Spleen (tissue), 7 donors: ENCODE measurements at regions not wholly inside any gene's neighbourhood (a gene's known extent, or its start where the extent isn't known, plus 50 kb on each side); places are given as distances from the start of the nearest gene placed in this dataset.

ENCODE experiments used
- POLR2A ChIP-seq, 3 donors: fragments of 450-650 bp; IDR thresholded peaks; one replicate each; pipeline ENCODE4 v1.5.1; 2017; ENCODE audit warnings: antibody characterized with exemption in 3 of 3, mild to moderate bottlenecking in 1 of 3
- POLR2AphosphoS5 ChIP-seq, 3 donors: sonication (generic); formaldehyde crosslinking; IDR thresholded peaks; one replicate each; pipeline ENCODE4 v1.5.1; 2017; ENCODE audit warnings: antibody characterized with exemption in 3 of 3
- TF ChIP-seq, protein P1 (sequence below), 11 experiments: fragments of 200-600 bp in 7 of 11; fragments of 450-650 bp in 4 of 11; sonication (generic) in 4 of 11; IDR thresholded peaks in 8 of 11; conservative IDR thresholded peaks in 3 of 11; 1 replicate in 7 of 11; 2 replicates in 4 of 11; pipeline versions ENCODE4 v1.4.0 to v1.8.0; 2016 to 2021; ENCODE audit warnings: antibody characterized with exemption in 11 of 11, inconsistent platforms in 4 of 11, mild to moderate bottlenecking in 1 of 11
- donor health status: DM: no; HTN: no; CAD: no; lungs with moderate emphysema.
- donor health status: DM: no; HTN: no; CAD: no.
- donor health status: DM: no; HTN: no; CAD: no.

DNA sequence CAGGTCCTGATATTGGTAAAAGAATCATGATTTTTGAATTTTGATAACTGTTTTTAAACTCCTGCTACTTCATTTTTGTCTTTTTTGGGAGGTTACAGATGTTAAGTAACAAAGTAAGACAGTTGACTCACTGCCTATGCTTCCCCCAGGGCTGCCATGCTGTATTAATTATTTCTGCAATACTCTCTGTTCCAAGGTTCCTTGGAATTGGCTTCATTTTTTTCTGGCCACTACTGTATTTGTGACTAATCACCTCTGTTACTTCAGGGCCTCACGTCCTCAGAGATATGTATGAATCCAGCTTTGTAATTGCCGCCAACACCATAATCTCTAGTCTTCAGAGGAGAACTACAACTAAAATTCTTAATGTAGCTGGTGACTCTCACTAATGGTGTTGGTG, 1729.3 kb downstream of the C4orf33 start:
- TF ChIP-seq POLR2AphosphoS5 (IDR thresholded peaks at IDR 0.05) (no peak), POLR2A (IDR thresholded peaks at IDR 0.05) (no peak)
- TF ChIP-seq, protein P1, sequence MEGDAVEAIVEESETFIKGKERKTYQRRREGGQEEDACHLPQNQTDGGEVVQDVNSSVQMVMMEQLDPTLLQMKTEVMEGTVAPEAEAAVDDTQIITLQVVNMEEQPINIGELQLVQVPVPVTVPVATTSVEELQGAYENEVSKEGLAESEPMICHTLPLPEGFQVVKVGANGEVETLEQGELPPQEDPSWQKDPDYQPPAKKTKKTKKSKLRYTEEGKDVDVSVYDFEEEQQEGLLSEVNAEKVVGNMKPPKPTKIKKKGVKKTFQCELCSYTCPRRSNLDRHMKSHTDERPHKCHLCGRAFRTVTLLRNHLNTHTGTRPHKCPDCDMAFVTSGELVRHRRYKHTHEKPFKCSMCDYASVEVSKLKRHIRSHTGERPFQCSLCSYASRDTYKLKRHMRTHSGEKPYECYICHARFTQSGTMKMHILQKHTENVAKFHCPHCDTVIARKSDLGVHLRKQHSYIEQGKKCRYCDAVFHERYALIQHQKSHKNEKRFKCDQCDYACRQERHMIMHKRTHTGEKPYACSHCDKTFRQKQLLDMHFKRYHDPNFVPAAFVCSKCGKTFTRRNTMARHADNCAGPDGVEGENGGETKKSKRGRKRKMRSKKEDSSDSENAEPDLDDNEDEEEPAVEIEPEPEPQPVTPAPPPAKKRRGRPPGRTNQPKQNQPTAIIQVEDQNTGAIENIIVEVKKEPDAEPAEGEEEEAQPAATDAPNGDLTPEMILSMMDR (IDR thresholded peaks at IDR 0.05 in 8 of 11, conservative IDR thresholded peaks at IDR 0.05 in 3 of 11): no peak
